PC-9 (cell line): ENCODE measurements at regions not wholly inside any gene's neighbourhood (a gene's known extent, or its start where the extent isn't known, plus 50 kb on each side); places are given as distances from the start of the nearest gene placed in this dataset.

Experiments used
- CTCF ChIP-seq: fragments of 200-600 bp; sonication (generic); conservative IDR thresholded peaks from 2 replicates; pipeline ENCODE4 v1.6.1; 2017; ENCODE audit warnings: mixed run types, antibody characterized with exemption, mild to moderate bottlenecking, moderate library complexity
- EZH2 ChIP-seq: fragments of 200-600 bp; sonication (generic); IDR thresholded peaks from 2 replicates; pipeline ENCODE4 v1.8.0; 2017; ENCODE audit warnings: antibody characterized with exemption, low read depth

GRCh38 chr1:83527987-83528386 is 470.9 kb downstream of the TTLL7 start:
- TF ChIP-seq CTCF, result no peak
- no peak for TF ChIP-seq EZH2
